Gastroesophageal sphincter (tissue), 4 donors: ENCODE measurements at regions not wholly inside any gene's neighbourhood (a gene's known extent, or its start where the extent isn't known, plus 50 kb on each side); places are given as distances from the start of the nearest gene placed in this dataset.
A peak's percentile ranks its signal among the peaks of the same experiment; 100 is the strongest.

Source experiments
- ATAC-seq: fragments of 150-250 bp; one replicate; pipeline ENCODE4 v1.9.1; 2016; ENCODE audit warnings: mild to moderate bottlenecking, moderate library complexity
- H3K27ac ChIP-seq, 4 donors: fragments of 200-600 bp; sonication (generic) in 3 of 4; 1 replicate in 3 of 4; 2 replicates in 1 of 4; pipeline ENCODE4 v1.5.1; 2016 to 2019
- H3K27me3 ChIP-seq: fragments of 200-600 bp; sonication (generic); one replicate; pipeline ENCODE4 v1.5.1; 2019
- H3K36me3 ChIP-seq, 2 donors: fragments of 200-600 bp; sonication (generic); one replicate each; pipeline ENCODE4 v1.5.1; 2019; ENCODE audit warnings: control low read depth in 1 of 2
- H3K4me1 ChIP-seq, 3 donors: fragments of 200-600 bp; sonication (generic); 1 replicate in 2 of 3; 2 replicates in 1 of 3; pipeline ENCODE4 v1.5.1; 2016 to 2019; ENCODE audit warnings: control low read depth in 2 of 3
- H3K4me3 ChIP-seq, 2 donors: fragments of 200-600 bp; sonication (generic); one replicate each; pipeline ENCODE4 v1.5.1; 2019; ENCODE audit warnings: mild to moderate bottlenecking in 1 of 2, moderate library complexity in 1 of 2
- H3K9me3 ChIP-seq, 3 donors: fragments of 200-600 bp; sonication (generic); one replicate each; pipeline ENCODE4 v1.5.1; 2017 to 2019; ENCODE audit warnings: control low read depth in 2 of 3
- EP300 ChIP-seq: sonication (generic); formaldehyde crosslinking; IDR thresholded peaks from one replicate; pipeline ENCODE4 v1.6.1; 2017; ENCODE audit warnings: antibody characterized with exemption, mild to moderate bottlenecking
- POLR2A ChIP-seq, 2 donors: fragments of 450-650 bp; IDR thresholded peaks; one replicate each; pipeline ENCODE4 v1.6.1; 2017; ENCODE audit warnings: antibody characterized with exemption in 2 of 2, mild to moderate bottlenecking in 2 of 2, moderate library complexity in 1 of 2
- POLR2AphosphoS5 ChIP-seq: sonication (generic); formaldehyde crosslinking; IDR thresholded peaks from one replicate; pipeline ENCODE4 v1.6.1; 2017; ENCODE audit warnings: antibody characterized with exemption
- WGBS, 2 donors: methylation state at CpG; one replicate each; pipeline ENCODE4 v1.1.5; 2018; ENCODE audit warnings: low coverage in 1 of 2; 5-methylcytosine and 5-hydroxymethylcytosine counted together
- TF ChIP-seq, protein P1 (sequence below), 4 experiments: fragments of 200-600 bp in 2 of 4; fragments of 450-650 bp in 2 of 4; sonication (generic) in 1 of 4; IDR thresholded peaks; one replicate each; pipeline ENCODE4 v1.5.1; 2017 to 2019; ENCODE audit warnings: antibody characterized with exemption in 4 of 4, mild to moderate bottlenecking in 2 of 4, moderate library complexity in 2 of 4

DNA sequence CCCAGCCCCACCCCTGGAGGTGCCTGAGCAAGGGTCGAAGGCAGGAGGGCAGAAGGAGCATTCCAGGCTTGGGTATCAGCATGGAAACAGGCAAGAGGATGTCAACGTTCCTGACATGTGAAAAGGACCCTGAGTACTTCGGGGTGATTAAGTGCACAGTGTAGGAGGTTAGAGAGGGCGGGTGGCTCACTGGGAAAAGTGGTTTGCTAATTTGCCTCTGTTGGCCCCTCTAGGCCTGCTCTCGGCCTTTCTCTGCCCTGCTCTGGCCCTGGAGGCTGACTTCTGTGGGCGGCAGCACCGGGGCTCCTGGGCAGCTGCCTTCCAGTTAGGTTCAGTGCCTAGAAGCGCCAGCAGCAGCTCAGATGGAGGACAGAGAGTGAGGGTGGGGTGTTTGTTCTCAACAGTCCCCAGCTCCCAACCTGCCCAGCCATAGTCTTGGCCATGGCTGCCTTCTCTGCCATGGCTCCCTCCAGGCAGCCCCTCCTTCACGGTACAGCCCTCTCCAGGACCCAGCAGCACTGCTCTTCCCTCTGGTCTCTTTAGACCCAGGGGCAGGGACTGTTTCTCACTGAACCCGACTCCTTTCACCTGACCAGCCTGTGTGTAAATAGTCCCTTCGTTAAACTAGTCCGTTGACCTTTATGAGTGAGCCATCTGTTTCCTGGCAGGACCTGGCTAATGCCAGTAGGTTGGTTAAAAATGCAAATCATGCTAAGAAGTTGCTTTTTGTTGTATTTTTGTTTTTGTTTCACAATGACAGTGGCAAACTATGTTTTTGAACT, 107.1 kb upstream of the TPM1 start:
- H3K4me3 ChIP-seq: no peak overlapping the region
- no peak overlapping the region for H3K27ac ChIP-seq
- WGBS, 2 donors: 49 to 89% methylated on average over 5 to 7 of the region's 12 CpGs
- H3K27me3 ChIP-seq: no peaks in the 10 kb centered on the region
- TF ChIP-seq POLR2AphosphoS5: peak; percentile 25
- TF ChIP-seq, protein P1, sequence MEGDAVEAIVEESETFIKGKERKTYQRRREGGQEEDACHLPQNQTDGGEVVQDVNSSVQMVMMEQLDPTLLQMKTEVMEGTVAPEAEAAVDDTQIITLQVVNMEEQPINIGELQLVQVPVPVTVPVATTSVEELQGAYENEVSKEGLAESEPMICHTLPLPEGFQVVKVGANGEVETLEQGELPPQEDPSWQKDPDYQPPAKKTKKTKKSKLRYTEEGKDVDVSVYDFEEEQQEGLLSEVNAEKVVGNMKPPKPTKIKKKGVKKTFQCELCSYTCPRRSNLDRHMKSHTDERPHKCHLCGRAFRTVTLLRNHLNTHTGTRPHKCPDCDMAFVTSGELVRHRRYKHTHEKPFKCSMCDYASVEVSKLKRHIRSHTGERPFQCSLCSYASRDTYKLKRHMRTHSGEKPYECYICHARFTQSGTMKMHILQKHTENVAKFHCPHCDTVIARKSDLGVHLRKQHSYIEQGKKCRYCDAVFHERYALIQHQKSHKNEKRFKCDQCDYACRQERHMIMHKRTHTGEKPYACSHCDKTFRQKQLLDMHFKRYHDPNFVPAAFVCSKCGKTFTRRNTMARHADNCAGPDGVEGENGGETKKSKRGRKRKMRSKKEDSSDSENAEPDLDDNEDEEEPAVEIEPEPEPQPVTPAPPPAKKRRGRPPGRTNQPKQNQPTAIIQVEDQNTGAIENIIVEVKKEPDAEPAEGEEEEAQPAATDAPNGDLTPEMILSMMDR (IDR thresholded peaks at IDR 0.05): no peak
- no peak for ATAC-seq
- no peaks in the 10 kb centered on the region for H3K9me3 ChIP-seq
- H3K36me3 ChIP-seq: no peaks in the 10 kb centered on the region
- peaks cover 5 to 22% (median 9%) of the 10 kb centered on the region in 3 donors for H3K4me1 ChIP-seq

DNA sequence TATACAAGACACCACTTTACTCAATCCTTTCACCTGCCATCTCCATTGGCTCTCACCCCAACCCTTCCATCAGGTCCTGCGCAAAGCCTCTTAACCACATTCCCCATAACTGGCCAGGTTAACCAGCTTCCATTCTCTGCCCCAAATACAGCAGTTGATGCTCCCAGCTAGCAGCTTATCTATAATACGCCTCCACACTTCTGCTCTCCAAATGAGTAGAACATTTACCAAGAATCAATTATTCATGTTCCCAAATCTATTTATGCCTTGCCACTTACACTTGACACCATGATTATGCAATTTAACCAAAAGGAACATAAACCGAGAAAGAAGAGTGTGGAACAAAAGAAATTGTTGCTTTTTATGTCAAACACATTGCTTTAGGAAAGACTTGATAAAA, 103.7 kb upstream of the TPM1 start:
- peak overlapping the region in 1 of 4 donors; percentile 26 for H3K27ac ChIP-seq

DNA sequence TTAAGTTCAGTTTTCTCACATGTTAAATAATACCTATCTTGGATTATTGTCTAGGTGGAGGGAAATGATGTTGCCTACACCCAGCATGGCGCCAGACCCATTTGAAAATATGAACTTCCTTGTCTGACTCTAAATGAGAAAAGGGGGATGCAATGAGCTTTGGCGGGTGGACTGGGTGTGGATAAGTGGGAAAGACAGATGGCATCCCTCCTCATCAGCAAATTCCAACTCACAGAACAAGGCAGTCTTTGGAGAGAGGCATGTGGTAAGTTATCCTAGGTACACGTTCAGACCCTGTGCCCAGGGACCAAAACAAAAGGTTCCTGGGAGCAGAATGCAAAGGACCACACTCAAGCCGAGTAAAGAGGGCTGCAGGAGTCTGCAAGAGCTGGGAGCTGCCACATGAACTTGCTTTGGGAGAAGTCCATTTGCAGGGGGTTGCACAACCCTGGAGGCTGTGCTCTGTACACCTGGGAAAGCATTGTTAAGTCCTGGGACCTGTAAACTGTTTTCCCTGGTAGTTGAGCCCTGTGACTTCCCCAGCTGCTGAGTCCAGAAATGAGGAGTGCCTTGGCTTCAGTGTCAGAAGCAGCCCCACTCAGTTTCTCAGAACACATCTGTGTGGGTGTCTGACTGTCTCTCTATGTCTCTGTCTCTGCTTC, 102.3 kb upstream of the TPM1 start:
- H3K27ac ChIP-seq: peak overlapping the region; percentile 66 to 92 (median 85)
- peaks cover 6 to 30% (median 25%) of the 10 kb centered on the region in 3 donors for H3K4me1 ChIP-seq
- H3K36me3 ChIP-seq: no peaks in the 10 kb centered on the region
- ATAC-seq: peak; percentile 37
- no peaks in the 10 kb centered on the region for H3K9me3 ChIP-seq
- WGBS, 2 donors: 50 to 55% methylated on average over 3 to 4 of the region's 4 CpGs
- TF ChIP-seq, protein P1 (IDR thresholded peaks at IDR 0.05): no peak
- H3K4me3 ChIP-seq: no peak overlapping the region
- no peaks in the 10 kb centered on the region for H3K27me3 ChIP-seq

More for the DNA sequence above, 103.7 kb upstream of the TPM1 start:
- H3K9me3 ChIP-seq: no peaks in the 10 kb centered on the region
- no peak overlapping the region for H3K4me3 ChIP-seq
- no peak for TF ChIP-seq POLR2A (IDR thresholded peaks at IDR 0.05)
- no peak for TF ChIP-seq POLR2AphosphoS5
- TF ChIP-seq, protein P1 (IDR thresholded peaks at IDR 0.05): no peak
- TF ChIP-seq EP300: no peak
- no peak for ATAC-seq
- WGBS, 2 donors: 80 to 100% methylated on average over 2 to 3 of the region's 3 CpGs
- H3K4me1 ChIP-seq: peaks cover 6 to 37% (median 25%) of the 10 kb centered on the region in 3 donors
- no peaks in the 10 kb centered on the region for H3K36me3 ChIP-seq
- no peaks in the 10 kb centered on the region for H3K27me3 ChIP-seq

DNA sequence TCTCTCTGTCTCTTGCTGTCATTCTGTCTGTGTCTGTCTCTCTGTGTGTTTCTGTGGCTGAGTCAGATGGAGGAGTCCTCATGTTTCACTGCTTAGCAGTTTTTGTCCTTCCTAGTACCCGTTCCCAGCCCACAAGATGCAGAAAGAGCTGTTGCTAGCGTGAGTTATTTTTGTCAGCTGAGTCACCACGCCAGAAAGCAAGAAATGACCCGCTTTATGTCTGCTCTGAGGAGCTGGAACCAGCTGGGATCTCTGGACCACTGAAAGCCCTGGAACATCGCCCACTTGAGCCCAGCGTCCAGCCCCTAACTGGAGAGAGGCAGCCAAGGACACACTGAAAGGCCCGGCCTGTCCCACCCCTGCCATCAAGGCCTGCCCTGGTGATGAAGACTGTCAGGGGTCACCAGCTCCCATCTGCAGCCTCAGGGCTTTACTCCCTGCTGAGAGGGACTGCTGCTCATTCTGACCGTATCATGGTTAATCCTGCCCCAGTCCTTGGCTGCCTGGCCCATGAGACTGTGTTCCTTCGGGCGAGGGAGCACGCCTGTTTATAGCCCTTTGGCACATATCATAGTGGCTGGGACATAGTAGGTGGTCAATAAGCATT, 101.7 kb upstream of the TPM1 start:
- no peaks in the 10 kb centered on the region for H3K9me3 ChIP-seq
- no peak overlapping the region for H3K4me3 ChIP-seq
- H3K27me3 ChIP-seq: no peaks in the 10 kb centered on the region
- WGBS, 2 donors: 23 to 47% methylated on average over 2 to 4 of the region's 11 CpGs
- H3K4me1 ChIP-seq: peaks cover 6 to 30% (median 25%) of the 10 kb centered on the region in 3 donors
- H3K27ac ChIP-seq: peak overlapping the region; percentile 66 to 92 (median 85)
- peak; percentile 94 for ATAC-seq
- H3K36me3 ChIP-seq: no peaks in the 10 kb centered on the region
- TF ChIP-seq, protein P1 (IDR thresholded peaks at IDR 0.05): no peak
- TF ChIP-seq POLR2AphosphoS5: peak; percentile 80
- peak in 1 of 2 donors; percentile 15 for TF ChIP-seq POLR2A (IDR thresholded peaks at IDR 0.05)
